Neural progenitor cell (in vitro differentiated cells): ENCODE measurements at regions not wholly inside any gene's neighbourhood (a gene's known extent, or its start where the extent isn't known, plus 50 kb on each side); places are given as distances from the start of the nearest gene placed in this dataset.

Source experiments
- DNase-seq: peaks from one replicate; pipeline ENCODE4 v3.0.0-alpha.2; 2016; ENCODE audit warnings: low spot score
- H2AFZ ChIP-seq: fragments of 200-600 bp; sonication (generic); replicated peaks from 2 replicates; pipeline ENCODE4 v1.6.1; 2016; ENCODE audit warnings: antibody characterized with exemption
- H3F3A ChIP-seq: fragments of 200-600 bp; sonication (generic); 2 replicates; pipeline ENCODE4 v1.6.1; 2016; ENCODE audit warnings: antibody characterized with exemption, low read depth
- H3K27ac ChIP-seq: fragments of 200-600 bp; sonication (generic); 2 replicates; pipeline ENCODE4 v1.5.1; 2016; ENCODE audit warnings: mild to moderate bottlenecking
- H3K27me3 ChIP-seq: fragments of 200-600 bp; sonication (generic); 2 replicates; pipeline ENCODE4 v1.6.1; 2016; ENCODE audit warnings: mild to moderate bottlenecking, moderate library complexity
- H3K36me3 ChIP-seq: fragments of 200-600 bp; sonication (generic); 2 replicates; pipeline ENCODE4 v1.5.1; 2016
- H3K4me1 ChIP-seq: fragments of 200-600 bp; sonication (generic); 2 replicates; pipeline ENCODE4 v1.6.1; 2016; ENCODE audit warnings: mixed run types
- H3K4me2 ChIP-seq: fragments of 200-600 bp; sonication (generic); 2 replicates; pipeline ENCODE4 v1.6.1; 2016
- H3K4me3 ChIP-seq: fragments of 200-600 bp; sonication (generic); 2 replicates; pipeline ENCODE4 v1.5.1; 2016
- H3K79me2 ChIP-seq: fragments of 200-600 bp; sonication (generic); 2 replicates; pipeline ENCODE4 v1.6.1; 2016; ENCODE audit warnings: low read depth
- H3K9ac ChIP-seq: fragments of 200-600 bp; sonication (generic); 2 replicates; pipeline ENCODE4 v1.6.1; 2016
- H3K9me3 ChIP-seq: fragments of 200-600 bp; sonication (generic); 2 replicates; pipeline ENCODE4 v1.5.1; 2016; ENCODE audit warnings: low read depth
- H4K20me1 ChIP-seq: fragments of 200-600 bp; sonication (generic); 2 replicates; pipeline ENCODE4 v1.6.1; 2016; ENCODE audit warnings: low read depth
- H3K27ac Mint-ChIP-seq: 3 replicates; pipeline ENCODE4 v1.8.0; 2021; ENCODE audit warnings: mixed read lengths
- H3K27me3 Mint-ChIP-seq: 2 replicates; pipeline ENCODE4 v1.8.0; 2022; ENCODE audit warnings: low read depth, mild to moderate bottlenecking, inconsistent platforms, moderate library complexity, mixed read lengths; ENCODE audit not compliant: insufficient read depth
- H3K36me3 Mint-ChIP-seq: 3 replicates; pipeline ENCODE4 v1.8.0; 2021; ENCODE audit warnings: mixed read lengths
- H3K4me1 Mint-ChIP-seq: 3 replicates; pipeline ENCODE4 v1.8.0; 2021; ENCODE audit warnings: mixed read lengths
- H3K4me3 Mint-ChIP-seq: 3 replicates; pipeline ENCODE4 v1.8.0; 2021; ENCODE audit warnings: mild to moderate bottlenecking, moderate library complexity, mixed read lengths
- H3K9me3 Mint-ChIP-seq: 3 replicates; pipeline ENCODE4 v1.8.0; 2020; ENCODE audit warnings: mixed read lengths
- CTCF ChIP-seq: fragments of 200-600 bp; sonication (generic); IDR thresholded peaks from 2 replicates; pipeline ENCODE4 v1.5.1; 2017; ENCODE audit warnings: antibody characterized with exemption, mild to moderate bottlenecking
- EZH2 ChIP-seq: fragments of 200-600 bp; sonication (generic); IDR thresholded peaks from 2 replicates; pipeline ENCODE4 v1.6.1; 2017; ENCODE audit warnings: antibody characterized with exemption, mild to moderate bottlenecking, moderate library complexity
- EZH2phosphoT487 ChIP-seq: fragments of 200-600 bp; sonication (generic); IDR thresholded peaks from 2 replicates; pipeline ENCODE4 v1.6.1; 2017; ENCODE audit warnings: antibody characterized with exemption

GRCh38 chr12:107612508-107612907 lies 73.1 kb upstream of the PWP1 start:
- no peaks in the 10 kb centered on the region for H3K36me3 Mint-ChIP-seq
- DNase-seq = no peak
- H4K20me1 ChIP-seq = no peaks in the 10 kb centered on the region
- H3K9me3 ChIP-seq = no peaks in the 10 kb centered on the region
- peaks cover 21% of the 10 kb centered on the region for H3K4me1 Mint-ChIP-seq
- H2AFZ ChIP-seq = no peak overlapping the region
- H3K4me2 ChIP-seq = no peak overlapping the region
- H3K27ac Mint-ChIP-seq = peak overlapping the region; percentile 74
- TF ChIP-seq CTCF = no peak
- TF ChIP-seq EZH2 = no peak
- no peak for TF ChIP-seq EZH2phosphoT487
- no peaks in the 10 kb centered on the region for H3K9me3 Mint-ChIP-seq
- H3K27me3 Mint-ChIP-seq = peaks cover 6% of the 10 kb centered on the region
- no peaks in the 10 kb centered on the region for H3K36me3 ChIP-seq
- H3K27me3 ChIP-seq = no peaks in the 10 kb centered on the region
- no peak overlapping the region for H3K4me3 ChIP-seq
- H3K9ac ChIP-seq = no peak overlapping the region
- no peaks in the 10 kb centered on the region for H3K79me2 ChIP-seq
- no peaks in the 10 kb centered on the region for H3F3A ChIP-seq
- no peak overlapping the region for H3K4me3 Mint-ChIP-seq
- H3K27ac ChIP-seq = no peak overlapping the region
- no peaks in the 10 kb centered on the region for H3K4me1 ChIP-seq

- H3K4me3 Mint-ChIP-seq = no peak overlapping the region
- H3K27ac ChIP-seq = no peak overlapping the region
- no peak overlapping the region for H3K4me2 ChIP-seq
- DNase-seq = no peak
- no peak overlapping the region for H2AFZ ChIP-seq
- no peaks in the 10 kb centered on the region for H3K9me3 ChIP-seq
- H3K4me3 ChIP-seq = no peak overlapping the region
- H3K27me3 ChIP-seq = no peaks in the 10 kb centered on the region
- peaks cover 9% of the 10 kb centered on the region for H3K27me3 Mint-ChIP-seq
- no peaks in the 10 kb centered on the region for H3K4me1 ChIP-seq
- no peak for TF ChIP-seq CTCF
- no peak for TF ChIP-seq EZH2phosphoT487
- no peak for TF ChIP-seq EZH2
- no peaks in the 10 kb centered on the region for H3K36me3 ChIP-seq
- H3K36me3 Mint-ChIP-seq = no peaks in the 10 kb centered on the region
- no peak overlapping the region for H3K9ac ChIP-seq
- peaks cover 3% of the 10 kb centered on the region for H3K4me1 Mint-ChIP-seq
- H4K20me1 ChIP-seq = no peaks in the 10 kb centered on the region
- no peaks in the 10 kb centered on the region for H3F3A ChIP-seq
- H3K27ac Mint-ChIP-seq = no peak overlapping the region
- H3K9me3 Mint-ChIP-seq = no peaks in the 10 kb centered on the region
- H3K79me2 ChIP-seq = no peaks in the 10 kb centered on the region
Observed at GRCh38 chr12:107616941-107617340, 68.7 kb upstream of the PWP1 start.

- H3K9ac ChIP-seq = no peak overlapping the region
- TF ChIP-seq CTCF (no peak), EZH2phosphoT487 (no peak), EZH2 (no peak)
- no peak overlapping the region for H3K27ac ChIP-seq
- no peaks in the 10 kb centered on the region for H3K4me1 ChIP-seq
- no peaks in the 10 kb centered on the region for H3K27me3 ChIP-seq
- Mint-ChIP-seq H3K27me3 (peaks cover 10% of the 10 kb centered on the region), H3K9me3 (no peaks in the 10 kb centered on the region), H3K36me3 (no peaks in the 10 kb centered on the region), H3K27ac (no peak overlapping the region), H3K4me3 (no peak overlapping the region), H3K4me1 (no peaks in the 10 kb centered on the region)
- H3F3A ChIP-seq = no peaks in the 10 kb centered on the region
- H3K9me3 ChIP-seq = no peaks in the 10 kb centered on the region
- no peak for DNase-seq
- H2AFZ ChIP-seq = no peak overlapping the region
- no peak overlapping the region for H3K4me3 ChIP-seq
- no peak overlapping the region for H3K4me2 ChIP-seq
- H3K36me3 ChIP-seq = no peaks in the 10 kb centered on the region
- H4K20me1 ChIP-seq = no peaks in the 10 kb centered on the region
- no peaks in the 10 kb centered on the region for H3K79me2 ChIP-seq
Observed at GRCh38 chr12:107618106-107618505, 67.5 kb upstream of the PWP1 start.

GRCh38 chr12:107619831-107620230 lies 65.8 kb upstream of the PWP1 start:
- no peak overlapping the region for H3K4me3 Mint-ChIP-seq

More at GRCh38 chr12:107619831-107620230, 65.8 kb upstream of the PWP1 start:
- Histone ChIP-seq H3K4me3 (no peak overlapping the region), H2AFZ (no peak overlapping the region), H3K27ac (no peak overlapping the region), H3K4me2 (no peak overlapping the region), H3K9ac (no peak overlapping the region), H3F3A (no peaks in the 10 kb centered on the region), H3K4me1 (no peaks in the 10 kb centered on the region), H3K27me3 (no peaks in the 10 kb centered on the region), H3K79me2 (no peaks in the 10 kb centered on the region), H3K36me3 (no peaks in the 10 kb centered on the region), H4K20me1 (no peaks in the 10 kb centered on the region), H3K9me3 (peaks cover 7% of the 10 kb centered on the region)
- Mint-ChIP-seq H3K36me3 (peaks cover 1% of the 10 kb centered on the region), H3K9me3 (peaks cover under 1% of the 10 kb centered on the region), H3K4me1 (no peaks in the 10 kb centered on the region), H3K27me3 (peaks cover 10% of the 10 kb centered on the region), H3K27ac (no peak overlapping the region)
- no peak for TF ChIP-seq EZH2
- no peak for TF ChIP-seq EZH2phosphoT487
- TF ChIP-seq CTCF = no peak
- no peak for DNase-seq
